Mucosa of rectum (tissue), 2 donors: ENCODE measurements at regions not wholly inside any gene's neighbourhood (a gene's known extent, or its start where the extent isn't known, plus 50 kb on each side); places are given as distances from the start of the nearest gene placed in this dataset.

Experiments
- H3K27ac ChIP-seq, 2 donors: one replicate each; pipeline ENCODE4 v1.7.0; 2013; ENCODE audit warnings: inconsistent platforms in 2 of 2, low read depth in 2 of 2, low read length in 2 of 2
- H3K27me3 ChIP-seq, 2 donors: one replicate each; pipeline ENCODE4 v1.7.0; 2013; ENCODE audit warnings: low read length in 2 of 2; ENCODE audit not compliant: control insufficient read depth in 2 of 2, insufficient read depth in 2 of 2
- H3K36me3 ChIP-seq, 2 donors: one replicate each; pipeline ENCODE4 v1.7.0; 2013; ENCODE audit warnings: low read length in 2 of 2; ENCODE audit not compliant: control insufficient read depth in 2 of 2, insufficient read depth in 2 of 2
- H3K4me1 ChIP-seq, 2 donors: one replicate each; pipeline ENCODE4 v1.7.0; 2013; ENCODE audit warnings: low read length in 2 of 2, mild to moderate bottlenecking in 1 of 2; ENCODE audit not compliant: control insufficient read depth in 2 of 2, insufficient read depth in 2 of 2
- H3K4me3 ChIP-seq, 2 donors: one replicate each; pipeline ENCODE4 v1.7.0; 2013; ENCODE audit warnings: low read length in 2 of 2
- H3K9ac ChIP-seq, 2 donors: one replicate each; pipeline ENCODE4 v1.7.0; 2013; ENCODE audit warnings: low read length in 2 of 2, low read depth in 1 of 2, mild to moderate bottlenecking in 1 of 2
- H3K9me3 ChIP-seq, 2 donors: one replicate each; pipeline ENCODE4 v1.7.0; 2013; ENCODE audit warnings: low read length in 2 of 2; ENCODE audit not compliant: control insufficient read depth in 2 of 2
- donor health status: healthy.
- donor health status: Normal muscosa, but diverticular disease.

GRCh38 chr10:113287592-113287991 lies 265.3 kb upstream of the HABP2 start:
- Histone ChIP-seq H3K9me3 (no peaks in the 10 kb centered on the region), H3K36me3 (no peaks in the 10 kb centered on the region), H3K27me3 (no peaks in the 10 kb centered on the region), H3K27ac (no peak overlapping the region), H3K4me1 (no peaks in the 10 kb centered on the region), H3K9ac (no peak overlapping the region), H3K4me3 (no peak overlapping the region)

GRCh38 chr10:113290137-113290536 lies 262.7 kb upstream of the HABP2 start:
- Histone ChIP-seq H3K9me3 (no peaks in the 10 kb centered on the region), H3K9ac (no peak overlapping the region), H3K27ac (no peak overlapping the region), H3K27me3 (no peaks in the 10 kb centered on the region), H3K36me3 (no peaks in the 10 kb centered on the region), H3K4me3 (no peak overlapping the region), H3K4me1 (no peaks in the 10 kb centered on the region)

- Histone ChIP-seq H3K27me3 (no peaks in the 10 kb centered on the region), H3K36me3 (no peaks in the 10 kb centered on the region), H3K27ac (no peak overlapping the region), H3K4me1 (no peaks in the 10 kb centered on the region), H3K9me3 (no peaks in the 10 kb centered on the region), H3K9ac (no peak overlapping the region), H3K4me3 (no peak overlapping the region)
These were observed 261.4 kb upstream of the HABP2 start for GRCh38 chr10:113291413-113291812.

- Histone ChIP-seq H3K9me3 (no peaks in the 10 kb centered on the region), H3K9ac (no peak overlapping the region), H3K4me3 (no peak overlapping the region), H3K36me3 (no peaks in the 10 kb centered on the region), H3K27me3 (no peaks in the 10 kb centered on the region), H3K4me1 (no peaks in the 10 kb centered on the region), H3K27ac (no peak overlapping the region)
These were observed 260.8 kb upstream of the HABP2 start for GRCh38 chr10:113292086-113292485.

GRCh38 chr10:113292743-113293142 lies 260.1 kb upstream of the HABP2 start:
- Histone ChIP-seq H3K27me3 (no peaks in the 10 kb centered on the region), H3K4me3 (no peak overlapping the region)

GRCh38 chr10:113293167-113293566 lies 259.7 kb upstream of the HABP2 start:
- Histone ChIP-seq H3K9me3 (no peaks in the 10 kb centered on the region), H3K27me3 (no peaks in the 10 kb centered on the region), H3K4me3 (no peak overlapping the region), H3K27ac (no peak overlapping the region), H3K36me3 (no peaks in the 10 kb centered on the region), H3K4me1 (no peaks in the 10 kb centered on the region), H3K9ac (no peak overlapping the region)

More at GRCh38 chr10:113292743-113293142, 260.1 kb upstream of the HABP2 start:
- H3K9me3 ChIP-seq = no peaks in the 10 kb centered on the region
- H3K27ac ChIP-seq = no peak overlapping the region
- H3K4me1 ChIP-seq = no peaks in the 10 kb centered on the region
- H3K9ac ChIP-seq = no peak overlapping the region
- no peaks in the 10 kb centered on the region for H3K36me3 ChIP-seq

GRCh38 chr10:113294868-113295267 lies 258.0 kb upstream of the HABP2 start:
- Histone ChIP-seq H3K4me1 (no peaks in the 10 kb centered on the region), H3K27me3 (no peaks in the 10 kb centered on the region), H3K27ac (no peak overlapping the region), H3K9ac (no peak overlapping the region), H3K9me3 (no peaks in the 10 kb centered on the region), H3K4me3 (no peak overlapping the region), H3K36me3 (no peaks in the 10 kb centered on the region)

- Histone ChIP-seq H3K36me3 (no peaks in the 10 kb centered on the region), H3K27me3 (no peaks in the 10 kb centered on the region)
These were observed 255.6 kb upstream of the HABP2 start for GRCh38 chr10:113297226-113297625.

GRCh38 chr10:113298616-113299015 lies 254.2 kb upstream of the HABP2 start:
- Histone ChIP-seq H3K36me3 (no peaks in the 10 kb centered on the region), H3K27me3 (no peaks in the 10 kb centered on the region), H3K27ac (no peak overlapping the region), H3K9ac (no peak overlapping the region), H3K9me3 (no peaks in the 10 kb centered on the region), H3K4me3 (no peak overlapping the region), H3K4me1 (no peaks in the 10 kb centered on the region)

More at GRCh38 chr10:113297226-113297625, 255.6 kb upstream of the HABP2 start:
- no peak overlapping the region for H3K4me3 ChIP-seq
- no peak overlapping the region for H3K27ac ChIP-seq
- no peaks in the 10 kb centered on the region for H3K9me3 ChIP-seq
- H3K4me1 ChIP-seq = no peaks in the 10 kb centered on the region
- no peak overlapping the region for H3K9ac ChIP-seq

- Histone ChIP-seq H3K36me3 (no peaks in the 10 kb centered on the region), H3K4me1 (no peaks in the 10 kb centered on the region), H3K27me3 (no peaks in the 10 kb centered on the region), H3K9me3 (no peaks in the 10 kb centered on the region), H3K9ac (no peak overlapping the region), H3K4me3 (no peak overlapping the region), H3K27ac (no peak overlapping the region)
These were observed 252.7 kb upstream of the HABP2 start for GRCh38 chr10:113300201-113300600.

- Histone ChIP-seq H3K9me3 (no peaks in the 10 kb centered on the region), H3K4me1 (no peaks in the 10 kb centered on the region), H3K4me3 (no peak overlapping the region), H3K27ac (no peak overlapping the region), H3K9ac (no peak overlapping the region), H3K36me3 (no peaks in the 10 kb centered on the region), H3K27me3 (no peaks in the 10 kb centered on the region)
These were observed 252.2 kb upstream of the HABP2 start for GRCh38 chr10:113300617-113301016.
